GM19452 (cell line): ENCODE measurements at regions not wholly inside any gene's neighbourhood (a gene's known extent, or its start where the extent isn't known, plus 50 kb on each side); places are given as distances from the start of the nearest gene placed in this dataset.

Experiments used
- ATAC-seq: cut with Tn5 transposase; IDR thresholded peaks from one replicate; pipeline ENCODE4 v1.9.1; 2021; ENCODE audit not compliant: unreplicated experiment

GRCh38 chr18:76553715-76554546 is 58.9 kb upstream of the ZNF516 start:
- no peak for ATAC-seq

- no peak for ATAC-seq
Observed at GRCh38 chr18:76548541-76548940, 53.5 kb upstream of the ZNF516 start.

- ATAC-seq: no peak
Observed at GRCh38 chr18:76547296-76547695, 52.3 kb upstream of the ZNF516 start.

GRCh38 chr18:76546436-76546835 is 51.4 kb upstream of the ZNF516 start:
- no peak for ATAC-seq

GRCh38 chr18:76546088-76546435 is 51.0 kb upstream of the ZNF516 start:
- no peak for ATAC-seq

- ATAC-seq: no peak
Observed at GRCh38 chr18:76545433-76546087, 50.5 kb upstream of the ZNF516 start.

- no peak for ATAC-seq
Observed at GRCh38 chr18:76544511-76545345, 49.7 kb upstream of the ZNF516 start.
